ENCODE measurements at regions not wholly inside any gene's neighbourhood (a gene's known extent, or its start where the extent isn't known, plus 50 kb on each side); places are given as distances from the start of the nearest gene placed in this dataset.
A peak's percentile ranks its signal among the peaks of the same experiment; 100 is the strongest.
"Not testable (repeated sequence)": the region's sequence is repeated elsewhere in the genome, so short reads cannot be mapped to it uniquely, and the experiment has no call there.

DNA sequence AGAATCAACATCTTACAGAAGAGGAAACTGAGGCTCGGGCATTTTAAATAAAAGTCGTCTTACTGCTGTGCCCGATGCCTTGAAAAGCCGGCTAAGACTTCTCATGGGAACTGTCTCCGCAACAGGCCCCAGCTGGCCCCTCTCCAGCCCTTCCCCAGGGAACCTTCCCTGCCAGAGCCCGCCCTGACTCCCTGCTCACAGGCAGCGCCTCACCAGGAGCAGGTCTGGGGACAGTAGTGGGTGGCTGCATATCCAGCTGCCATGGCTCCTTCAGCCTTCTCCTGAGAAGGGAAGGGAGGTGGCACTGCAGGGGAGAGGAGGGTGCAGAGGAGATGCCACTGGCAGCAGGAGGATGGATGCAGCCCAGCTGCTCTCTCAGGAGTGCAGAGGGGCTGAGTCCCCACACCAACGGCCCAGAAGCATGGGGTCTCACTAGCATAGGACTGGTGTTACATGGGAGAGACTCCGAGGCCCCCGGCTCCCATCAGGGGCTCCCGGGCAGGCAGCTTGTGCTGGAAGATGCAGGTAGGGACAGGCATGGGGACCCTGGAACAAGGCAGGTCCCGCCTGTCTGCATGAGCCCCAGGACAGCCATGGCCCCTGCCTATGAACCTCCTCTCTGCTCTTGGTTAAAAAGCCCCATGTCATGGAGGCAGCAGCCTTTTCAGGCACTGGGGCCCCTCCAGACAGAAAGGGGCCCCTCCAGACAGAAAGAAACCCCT is 216.4 kb upstream of the SGCG start:
- 91% methylated on average over 12 of the region's 12 CpGs for WGBS
- H3K9me3 ChIP-seq (ENCODE audit: insufficient read depth, low read depth, low read length) = no peaks in the 10 kb centered on the region
- H3K27ac ChIP-seq (ENCODE audit: low read depth, low read length) = no peak overlapping the region
- H3K4me3 ChIP-seq (ENCODE audit: low read length) = no peak overlapping the region
- no peaks in the 10 kb centered on the region for H3K27me3 ChIP-seq (ENCODE audit: insufficient read depth, low read length)
- no peak overlapping the region for H3K9ac ChIP-seq (ENCODE audit: low read depth, low read length)
- no peaks in the 10 kb centered on the region for H3K4me1 ChIP-seq (ENCODE audit: insufficient read depth, low read length)
- H3K36me3 ChIP-seq (ENCODE audit: insufficient read depth, low read length) = no peaks in the 10 kb centered on the region

DNA sequence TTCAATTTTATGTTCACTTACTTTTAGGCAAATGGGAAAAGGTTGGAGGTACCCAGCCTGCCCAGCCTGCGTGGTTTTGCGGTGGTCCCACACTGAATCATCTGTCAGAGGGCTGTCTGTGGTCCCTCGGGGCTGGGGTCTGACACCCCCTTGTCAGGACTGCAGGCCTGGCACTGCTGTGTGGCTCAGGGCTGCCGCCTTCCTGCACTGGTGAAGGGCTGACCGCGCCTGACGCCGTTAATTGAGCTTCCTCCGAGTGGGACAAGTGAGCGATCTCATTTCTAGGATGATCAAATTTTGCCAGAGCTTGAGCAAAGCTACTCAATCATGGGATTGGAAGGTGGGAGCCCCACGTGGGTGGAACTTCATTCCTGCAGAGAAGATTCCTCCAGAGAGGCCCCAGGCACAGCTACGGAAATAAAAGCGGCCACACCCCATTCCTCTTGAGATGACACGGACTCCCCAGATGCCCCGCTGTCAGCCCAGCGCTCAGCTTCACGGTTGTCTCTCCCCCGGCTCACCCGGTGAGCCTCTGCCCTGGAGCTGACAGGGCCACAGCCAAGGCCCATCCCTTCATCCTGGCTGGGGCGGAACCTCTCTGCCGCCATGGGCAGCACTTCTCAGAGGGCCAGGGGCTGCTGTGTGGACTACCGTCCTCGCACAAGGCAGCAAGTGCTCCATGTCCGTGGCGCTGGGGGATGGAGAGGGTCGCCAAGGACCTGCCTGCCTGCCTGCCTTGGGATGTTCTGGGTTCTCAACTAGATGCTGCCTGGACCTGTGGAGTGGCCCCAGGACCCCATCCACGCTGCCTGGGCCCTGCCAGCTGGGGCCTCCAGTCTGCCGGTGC is 215.5 kb upstream of the SGCG start:
- not testable (repeated sequence) for H3K9ac ChIP-seq (ENCODE audit: low read depth, low read length); H3K4me1 ChIP-seq (ENCODE audit: insufficient read depth, low read length); H3K9me3 ChIP-seq (ENCODE audit: insufficient read depth, low read depth, low read length); H3K4me3 ChIP-seq (ENCODE audit: low read length); H3K36me3 ChIP-seq (ENCODE audit: insufficient read depth, low read length); H3K27me3 ChIP-seq (ENCODE audit: insufficient read depth, low read length); H3K27ac ChIP-seq (ENCODE audit: low read depth, low read length)
- WGBS = 91% methylated on average over 28 of the region's 28 CpGs

DNA sequence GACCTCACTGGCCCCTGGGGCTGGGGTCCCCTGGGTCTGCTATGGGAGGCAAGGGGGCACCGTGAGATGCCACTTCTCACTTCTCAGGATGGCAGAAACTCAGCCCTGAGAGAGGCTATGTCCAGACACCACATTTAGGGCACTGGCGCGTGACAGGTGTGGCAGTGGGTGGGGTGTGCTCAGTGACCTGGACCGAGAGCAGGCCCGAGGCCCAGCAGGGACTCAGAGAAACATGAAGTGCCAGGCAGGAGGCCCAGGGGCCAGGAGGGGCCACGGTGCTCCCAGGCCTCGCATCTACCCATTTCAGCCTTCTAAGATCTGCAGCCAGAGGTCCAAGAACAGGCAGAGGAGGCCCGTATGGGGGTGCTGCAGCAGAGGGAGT is 214.9 kb upstream of the SGCG start:
- H3K4me3 ChIP-seq (ENCODE audit: low read length); H3K9me3 ChIP-seq (ENCODE audit: insufficient read depth, low read depth, low read length); H3K4me1 ChIP-seq (ENCODE audit: insufficient read depth, low read length); H3K27ac ChIP-seq (ENCODE audit: low read depth, low read length); H3K27me3 ChIP-seq (ENCODE audit: insufficient read depth, low read length); H3K36me3 ChIP-seq (ENCODE audit: insufficient read depth, low read length); H3K9ac ChIP-seq (ENCODE audit: low read depth, low read length): not testable (repeated sequence)
- WGBS = 94% methylated on average over 5 of the region's 8 CpGs

GRCh38 chr13:22966753-22967152 is 214.0 kb upstream of the SGCG start:
- not testable (repeated sequence) for H3K4me1 ChIP-seq (ENCODE audit: insufficient read depth, low read length); H3K36me3 ChIP-seq (ENCODE audit: insufficient read depth, low read length); H3K9ac ChIP-seq (ENCODE audit: low read depth, low read length); H3K9me3 ChIP-seq (ENCODE audit: insufficient read depth, low read depth, low read length); H3K4me3 ChIP-seq (ENCODE audit: low read length); H3K27me3 ChIP-seq (ENCODE audit: insufficient read depth, low read length); H3K27ac ChIP-seq (ENCODE audit: low read depth, low read length)
- 90% methylated on average over 13 of the region's 13 CpGs for WGBS

- no peaks in the 10 kb centered on the region for H3K4me1 ChIP-seq (ENCODE audit: insufficient read depth, low read length)
- H3K27me3 ChIP-seq (ENCODE audit: insufficient read depth, low read length) = no peaks in the 10 kb centered on the region
- H3K9me3 ChIP-seq (ENCODE audit: insufficient read depth, low read depth, low read length) = no peaks in the 10 kb centered on the region
- no peak overlapping the region for H3K27ac ChIP-seq (ENCODE audit: low read depth, low read length)
- H3K36me3 ChIP-seq (ENCODE audit: insufficient read depth, low read length) = no peaks in the 10 kb centered on the region
- no peak overlapping the region for H3K9ac ChIP-seq (ENCODE audit: low read depth, low read length)
- no peak overlapping the region for H3K4me3 ChIP-seq (ENCODE audit: low read length)
- 90% methylated on average over 6 of the region's 6 CpGs for WGBS
Measured at GRCh38 chr13:22967669-22968068, 213.1 kb upstream of the SGCG start.

- H3K36me3 ChIP-seq (ENCODE audit: insufficient read depth, low read length) = no peaks in the 10 kb centered on the region
- H3K9ac ChIP-seq (ENCODE audit: low read depth, low read length) = no peak overlapping the region
- no peaks in the 10 kb centered on the region for H3K27me3 ChIP-seq (ENCODE audit: insufficient read depth, low read length)
- H3K27ac ChIP-seq (ENCODE audit: low read depth, low read length) = no peak overlapping the region
- WGBS = 94% methylated on average over 3 of the region's 3 CpGs
- H3K9me3 ChIP-seq (ENCODE audit: insufficient read depth, low read depth, low read length) = peaks cover 9% of the 10 kb centered on the region
- no peaks in the 10 kb centered on the region for H3K4me1 ChIP-seq (ENCODE audit: insufficient read depth, low read length)
- H3K4me3 ChIP-seq (ENCODE audit: low read length) = no peak overlapping the region
Measured at GRCh38 chr13:22979952-22980351, 200.8 kb upstream of the SGCG start.

DNA sequence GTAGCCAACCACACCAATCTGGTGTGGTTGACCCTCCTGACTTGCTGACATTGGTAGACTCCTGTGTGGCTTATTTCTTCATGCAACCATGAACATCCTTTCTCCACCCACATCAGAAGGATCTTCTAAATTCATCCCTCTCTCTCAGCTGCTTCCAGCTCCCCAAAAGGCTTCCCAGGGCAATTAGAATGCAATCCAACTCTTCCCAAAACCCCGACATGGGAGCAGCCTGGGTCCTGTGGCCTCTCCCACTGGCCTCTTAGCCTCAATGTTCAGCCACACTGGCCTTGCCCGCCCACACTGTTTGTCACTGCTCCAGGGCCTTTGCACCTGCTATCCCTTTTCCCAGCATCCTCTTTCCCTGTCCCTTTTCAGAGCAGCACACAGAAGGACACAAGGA is 199.8 kb upstream of the SGCG start:
- Histone ChIP-seq H3K9ac (ENCODE audit: low read depth, low read length) (no peak overlapping the region), H3K4me1 (ENCODE audit: insufficient read depth, low read length) (no peaks in the 10 kb centered on the region), H3K36me3 (ENCODE audit: insufficient read depth, low read length) (no peaks in the 10 kb centered on the region), H3K9me3 (ENCODE audit: insufficient read depth, low read depth, low read length) (peaks cover 9% of the 10 kb centered on the region), H3K27me3 (ENCODE audit: insufficient read depth, low read length) (no peaks in the 10 kb centered on the region), H3K4me3 (ENCODE audit: low read length) (no peak overlapping the region), H3K27ac (ENCODE audit: low read depth, low read length) (no peak overlapping the region)
- WGBS = 89% methylated on average over 2 of the region's 2 CpGs

DNA sequence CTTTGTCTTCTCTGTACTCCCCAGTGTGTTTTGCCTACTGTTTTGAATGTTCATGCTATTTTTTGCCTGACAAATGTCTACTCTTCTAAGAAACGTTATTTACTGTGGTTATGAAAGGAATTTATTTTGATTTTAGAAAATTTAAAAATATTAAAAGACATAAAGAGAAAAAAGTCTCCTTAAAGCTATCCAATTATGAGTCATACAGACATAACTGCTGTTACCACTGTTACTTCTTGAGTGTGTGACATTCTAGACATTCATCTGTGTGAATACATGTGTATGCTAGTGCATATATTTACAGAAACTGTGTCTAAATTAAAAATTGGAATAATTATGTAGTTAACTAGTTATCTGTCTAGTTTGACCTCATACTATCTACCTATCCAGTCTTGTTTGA is 187.6 kb upstream of the SGCG start:
- peak overlapping the region; percentile 29; the same call in 1 of the 2 replicates for H3K9ac ChIP-seq (ENCODE audit: low read depth, low read length)
- H3K36me3 ChIP-seq (ENCODE audit: insufficient read depth, low read length) = no peaks in the 10 kb centered on the region
- peak overlapping the region; percentile 54; the same call in 1 of the 2 replicates for H3K27ac ChIP-seq (ENCODE audit: low read depth, low read length)
- no peaks in the 10 kb centered on the region for H3K9me3 ChIP-seq (ENCODE audit: insufficient read depth, low read depth, low read length)
- no CpG with 5 or more reads among the region's 1 CpG for WGBS
- H3K4me3 ChIP-seq (ENCODE audit: low read length) = no peak overlapping the region
- H3K4me1 ChIP-seq (ENCODE audit: insufficient read depth, low read length) = peaks cover 9% of the 10 kb centered on the region
- H3K27me3 ChIP-seq (ENCODE audit: insufficient read depth, low read length) = no peaks in the 10 kb centered on the region

DNA sequence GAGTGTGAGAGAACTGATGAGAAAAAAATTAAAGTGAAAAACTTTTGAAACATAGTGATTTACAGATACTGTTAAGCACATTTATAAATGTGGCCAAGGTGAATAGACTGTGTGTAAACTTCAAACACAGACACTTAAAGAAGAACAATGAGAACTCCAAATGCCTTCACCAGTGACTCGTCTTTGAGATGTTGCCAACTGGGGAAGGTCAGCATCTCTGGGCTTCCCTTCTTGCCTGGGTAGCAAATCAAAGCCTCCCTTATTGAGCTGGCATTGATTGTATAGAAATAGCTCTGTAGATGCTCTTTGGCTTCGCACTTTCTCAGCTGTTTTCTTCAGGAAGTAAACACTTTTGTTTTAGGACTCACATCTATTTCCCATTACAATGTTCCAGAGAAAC is 177.3 kb upstream of the SGCG start:
- 93% methylated on average over 2 of the region's 2 CpGs for WGBS
- Histone ChIP-seq H3K27ac (ENCODE audit: low read depth, low read length) (no peak overlapping the region), H3K36me3 (ENCODE audit: insufficient read depth, low read length) (no peaks in the 10 kb centered on the region), H3K9me3 (ENCODE audit: insufficient read depth, low read depth, low read length) (peaks cover 6% of the 10 kb centered on the region; the same call in 1 of the 2 replicates), H3K27me3 (ENCODE audit: insufficient read depth, low read length) (no peaks in the 10 kb centered on the region), H3K4me1 (ENCODE audit: insufficient read depth, low read length) (no peaks in the 10 kb centered on the region), H3K9ac (ENCODE audit: low read depth, low read length) (no peak overlapping the region), H3K4me3 (ENCODE audit: low read length) (no peak overlapping the region)

DNA sequence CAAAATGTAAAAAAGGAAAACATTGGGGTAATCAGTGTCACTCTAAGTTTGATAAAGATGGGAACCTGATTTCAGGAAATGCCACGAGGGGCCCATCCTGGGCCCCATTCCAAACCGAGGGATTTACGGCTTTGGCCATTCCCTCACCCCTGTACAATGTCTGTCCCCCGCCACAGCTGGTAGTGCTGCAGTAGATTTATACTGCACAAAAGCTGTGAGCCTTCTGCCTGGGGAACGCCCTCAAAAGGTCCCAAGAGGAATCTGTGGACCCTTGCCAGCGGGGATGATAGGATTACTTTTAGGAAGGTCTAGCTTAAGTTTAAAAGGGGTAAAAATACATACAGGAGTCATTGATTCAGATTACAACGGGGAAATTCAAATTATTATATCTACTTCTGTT is 173.4 kb upstream of the SGCG start:
- Histone ChIP-seq H3K36me3 (ENCODE audit: insufficient read depth, low read length) (no peaks in the 10 kb centered on the region), H3K9me3 (ENCODE audit: insufficient read depth, low read depth, low read length) (no peaks in the 10 kb centered on the region), H3K4me1 (ENCODE audit: insufficient read depth, low read length) (no peaks in the 10 kb centered on the region), H3K4me3 (ENCODE audit: low read length) (no peak overlapping the region), H3K9ac (ENCODE audit: low read depth, low read length) (no peak overlapping the region), H3K27ac (ENCODE audit: low read depth, low read length) (no peak overlapping the region), H3K27me3 (ENCODE audit: insufficient read depth, low read length) (no peaks in the 10 kb centered on the region)
- 74% methylated on average over 6 of the region's 7 CpGs for WGBS

DNA sequence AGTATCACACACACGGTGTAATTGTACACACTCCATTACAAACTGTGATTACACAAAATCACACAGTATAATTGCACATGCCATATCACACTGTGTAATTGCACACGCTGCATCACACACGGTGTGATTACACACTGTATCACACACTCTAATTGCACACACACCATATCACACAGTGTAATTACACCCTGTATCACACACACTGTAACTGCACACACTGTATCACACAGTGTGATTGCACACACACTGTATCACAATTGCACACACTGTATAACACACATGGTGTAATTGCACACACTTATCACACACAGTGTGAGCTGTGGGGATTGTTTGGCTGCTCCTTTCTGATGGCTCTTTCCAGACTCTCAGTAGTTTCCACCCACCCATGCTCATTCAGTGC is 162.6 kb upstream of the SGCG start:
- Histone ChIP-seq H3K9me3 (ENCODE audit: insufficient read depth, low read depth, low read length) (no peaks in the 10 kb centered on the region), H3K27ac (ENCODE audit: low read depth, low read length) (no peak overlapping the region), H3K9ac (ENCODE audit: low read depth, low read length) (no peak overlapping the region), H3K4me3 (ENCODE audit: low read length) (no peak overlapping the region), H3K36me3 (ENCODE audit: insufficient read depth, low read length) (no peaks in the 10 kb centered on the region), H3K4me1 (ENCODE audit: insufficient read depth, low read length) (no peaks in the 10 kb centered on the region), H3K27me3 (ENCODE audit: insufficient read depth, low read length) (no peaks in the 10 kb centered on the region)
- WGBS = 95% methylated on average over 3 of the region's 3 CpGs
